ENCODE measurements at regions not wholly inside any gene's neighbourhood (a gene's known extent, or its start where the extent isn't known, plus 50 kb on each side); places are given as distances from the start of the nearest gene placed in this dataset.
A peak's percentile ranks its signal among the peaks of the same experiment; 100 is the strongest.
"Not testable (repeated sequence)": the region's sequence is repeated elsewhere in the genome, so short reads cannot be mapped to it uniquely, and the experiment has no call there.

- no peaks in the 10 kb centered on the region for H3K9me3 ChIP-seq (ENCODE audit: low read depth)
- H3K4me1 ChIP-seq (ENCODE audit: low read depth), result peaks cover 14% of the 10 kb centered on the region
- H3K27ac ChIP-seq, result peak overlapping the region; percentile 28
- DNase-seq (ENCODE audit: low read depth in 1 of 2, low spot score in 1 of 2), result no peak
- no peaks in the 10 kb centered on the region for H3K36me3 ChIP-seq
- H3K4me3 ChIP-seq, result no peak overlapping the region
- TF ChIP-seq CTCF (IDR thresholded peaks at IDR 0.05; ENCODE audit: low read depth, low read length), result no peak
- H3K27me3 ChIP-seq, result no peaks in the 10 kb centered on the region
Observed at GRCh38 chr10:11670381-11670780, 58.9 kb upstream of the USP6NL start.

- no peak for TF ChIP-seq CTCF (IDR thresholded peaks at IDR 0.05; ENCODE audit: low read depth, low read length)
- Histone ChIP-seq H3K4me1 (ENCODE audit: low read depth) (peaks cover 14% of the 10 kb centered on the region), H3K27me3 (no peaks in the 10 kb centered on the region), H3K36me3 (no peaks in the 10 kb centered on the region), H3K9me3 (ENCODE audit: low read depth) (no peaks in the 10 kb centered on the region), H3K4me3 (no peak overlapping the region), H3K27ac (peak overlapping the region; percentile 57)
- DNase-seq (ENCODE audit: low read depth in 1 of 2, low spot score in 1 of 2), result no peak
Observed at GRCh38 chr10:11668847-11669610, 57.6 kb upstream of the USP6NL start.

GRCh38 chr10:11667756-11668155, 56.3 kb upstream of the USP6NL start:
- Histone ChIP-seq H3K27me3 (no peaks in the 10 kb centered on the region), H3K9me3 (ENCODE audit: low read depth) (no peaks in the 10 kb centered on the region), H3K36me3 (no peaks in the 10 kb centered on the region), H3K4me3 (no peak overlapping the region), H3K27ac (no peak overlapping the region), H3K4me1 (ENCODE audit: low read depth) (peaks cover 15% of the 10 kb centered on the region)
- no peak for DNase-seq (ENCODE audit: low read depth in 1 of 2, low spot score in 1 of 2)
- no peak for TF ChIP-seq CTCF (IDR thresholded peaks at IDR 0.05; ENCODE audit: low read depth, low read length)

- Histone ChIP-seq H3K9me3 (ENCODE audit: low read depth) (no peaks in the 10 kb centered on the region), H3K36me3 (no peaks in the 10 kb centered on the region), H3K27me3 (no peaks in the 10 kb centered on the region), H3K4me1 (ENCODE audit: low read depth) (peaks cover 8% of the 10 kb centered on the region), H3K4me3 (no peak overlapping the region), H3K27ac (no peak overlapping the region)
- DNase-seq (ENCODE audit: low read depth in 1 of 2, low spot score in 1 of 2), result no peak
- TF ChIP-seq CTCF (IDR thresholded peaks at IDR 0.05; ENCODE audit: low read depth, low read length), result no peak
Observed at GRCh38 chr10:11663763-11664555, 52.5 kb upstream of the USP6NL start.

- not testable (repeated sequence) for H3K9me3 ChIP-seq (ENCODE audit: low read depth); H3K27me3 ChIP-seq; H3K36me3 ChIP-seq; H3K4me1 ChIP-seq (ENCODE audit: low read depth); H3K27ac ChIP-seq; DNase-seq (ENCODE audit: low read depth in 1 of 2, low spot score in 1 of 2); H3K4me3 ChIP-seq
Observed at GRCh38 chr10:11663126-11663515, 51.7 kb upstream of the USP6NL start.

GRCh38 chr10:11661441-11661840, 50.0 kb upstream of the USP6NL start:
- no peaks in the 10 kb centered on the region for H3K36me3 ChIP-seq
- TF ChIP-seq CTCF (IDR thresholded peaks at IDR 0.05; ENCODE audit: low read depth, low read length), result no peak
- peaks cover 3% of the 10 kb centered on the region for H3K4me1 ChIP-seq (ENCODE audit: low read depth)

More at GRCh38 chr10:11661441-11661840, 50.0 kb upstream of the USP6NL start:
- Histone ChIP-seq H3K27ac (no peak overlapping the region), H3K9me3 (ENCODE audit: low read depth) (no peaks in the 10 kb centered on the region), H3K4me3 (no peak overlapping the region), H3K27me3 (no peaks in the 10 kb centered on the region)
- DNase-seq (ENCODE audit: low read depth in 1 of 2, low spot score in 1 of 2), result no peak
